T-helper 22 cell (primary cell): ENCODE measurements at regions not wholly inside any gene's neighbourhood (a gene's known extent, or its start where the extent isn't known, plus 50 kb on each side); places are given as distances from the start of the nearest gene placed in this dataset.
A peak's percentile ranks its signal among the peaks of the same experiment; 100 is the strongest.
"Not testable (repeated sequence)": the region's sequence is repeated elsewhere in the genome, so short reads cannot be mapped to it uniquely, and the experiment has no call there.

Experiments used
- DNase-seq: peaks from one replicate; pipeline ENCODE4 v3.0.0-alpha.2; 2020; ENCODE audit warnings: low read depth

- DNase-seq, result no peak
These were observed 52.2 kb upstream of the MKI67 start for GRCh38 chr10:128178302-128178958.

- no peak for DNase-seq
These were observed 54.6 kb upstream of the MKI67 start for GRCh38 chr10:128180843-128181242.

- no peak for DNase-seq
These were observed 59.4 kb upstream of the MKI67 start for GRCh38 chr10:128185627-128186026.

- DNase-seq, result no peak
These were observed 61.0 kb upstream of the MKI67 start for GRCh38 chr10:128186959-128187787.

- DNase-seq, result no peak
These were observed 61.6 kb upstream of the MKI67 start for GRCh38 chr10:128187788-128188185.

- no peak for DNase-seq
These were observed 63.0 kb upstream of the MKI67 start for GRCh38 chr10:128189176-128189575.

- no peak for DNase-seq
These were observed 65.6 kb upstream of the MKI67 start for GRCh38 chr10:128191847-128192246.

- not testable (repeated sequence) for DNase-seq
These were observed 75.6 kb upstream of the MKI67 start for GRCh38 chr10:128201826-128202225.

- DNase-seq, result no peak
These were observed 76.8 kb upstream of the MKI67 start for GRCh38 chr10:128203028-128203427.

GRCh38 chr10:128205591-128205990 lies 79.4 kb upstream of the MKI67 start:
- not testable (repeated sequence) for DNase-seq

GRCh38 chr10:128206676-128207075 lies 80.5 kb upstream of the MKI67 start:
- no peak for DNase-seq

GRCh38 chr10:128209862-128210214 lies 83.6 kb upstream of the MKI67 start:
- DNase-seq, result no peak

GRCh38 chr10:128210215-128211063 lies 84.2 kb upstream of the MKI67 start:
- peak; percentile 55 for DNase-seq

GRCh38 chr10:128211064-128211504 lies 84.9 kb upstream of the MKI67 start:
- no peak for DNase-seq

- DNase-seq, result peak; percentile 54
These were observed 85.9 kb upstream of the MKI67 start for GRCh38 chr10:128211953-128212727.

- DNase-seq, result no peak
These were observed 86.9 kb upstream of the MKI67 start for GRCh38 chr10:128213156-128213555.

- no peak for DNase-seq
These were observed 89.5 kb upstream of the MKI67 start for GRCh38 chr10:128215733-128216132.

GRCh38 chr10:128217136-128217535 lies 90.9 kb upstream of the MKI67 start:
- DNase-seq, result no peak

GRCh38 chr10:128218161-128218560 lies 91.9 kb upstream of the MKI67 start:
- no peak for DNase-seq

GRCh38 chr10:128219295-128219694 lies 93.1 kb upstream of the MKI67 start:
- DNase-seq, result no peak

GRCh38 chr10:128220021-128220420 lies 93.8 kb upstream of the MKI67 start:
- no peak for DNase-seq

GRCh38 chr10:128221117-128221516 lies 94.9 kb upstream of the MKI67 start:
- DNase-seq, result no peak
